Stomach (tissue), 8 donors: ENCODE measurements at regions not wholly inside any gene's neighbourhood (a gene's known extent, or its start where the extent isn't known, plus 50 kb on each side); places are given as distances from the start of the nearest gene placed in this dataset.

Source experiments
- DNase-seq, 2 donors: peaks; one replicate each; pipeline versions ENCODE4 v3.0.0 to v3.0.0-alpha.2; 2013 to 2019
- H3K27ac ChIP-seq, 5 donors: fragments of 200-600 bp in 4 of 5; sonication (generic) in 4 of 5; one replicate each; pipeline ENCODE4 v1.5.1; 2013 to 2019; ENCODE audit warnings: mild to moderate bottlenecking in 1 of 5, moderate library complexity in 1 of 5
- H3K27me3 ChIP-seq, 3 donors: fragments of 200-600 bp; sonication (generic); one replicate each; pipeline ENCODE4 v1.5.1; 2017 to 2019; ENCODE audit warnings: mixed run types in 1 of 3
- H3K36me3 ChIP-seq, 4 donors: fragments of 200-600 bp; sonication (generic); 1 replicate in 3 of 4; 2 replicates in 1 of 4; pipeline ENCODE4 v1.5.1; 2016 to 2019
- H3K4me1 ChIP-seq, 4 donors: fragments of 200-600 bp; sonication (generic); one replicate each; pipeline ENCODE4 v1.5.1; 2016 to 2019
- H3K4me3 ChIP-seq, 4 donors: fragments of 200-600 bp; sonication (generic) in 3 of 4; one replicate each; pipeline ENCODE4 v1.5.1; 2016 to 2019; ENCODE audit warnings: mild to moderate bottlenecking in 1 of 4
- H3K9me3 ChIP-seq, 4 donors: fragments of 200-600 bp; sonication (generic); one replicate each; pipeline ENCODE4 v1.5.1; 2016 to 2019
- CTCF ChIP-seq, 7 experiments: fragments of 450-650 bp in 4 of 7; fragments of 200-600 bp in 3 of 7; sonication (generic) in 3 of 7; IDR thresholded peaks; one replicate each; pipeline ENCODE4 v1.5.1; 2016 to 2019; ENCODE audit warnings: antibody characterized with exemption in 7 of 7, control low read depth in 2 of 7, mild to moderate bottlenecking in 1 of 7
- EP300 ChIP-seq: sonication (generic); formaldehyde crosslinking; IDR thresholded peaks from one replicate; pipeline ENCODE4 v1.6.1; 2017; ENCODE audit warnings: antibody characterized with exemption
- POLR2A ChIP-seq, 4 donors: fragments of 450-650 bp; IDR thresholded peaks; one replicate each; pipeline ENCODE4 v1.6.1; 2016; ENCODE audit warnings: antibody characterized with exemption in 4 of 4, control low read depth in 2 of 4, mild to moderate bottlenecking in 1 of 4, moderate library complexity in 1 of 4
- POLR2AphosphoS5 ChIP-seq, 3 donors: sonication (generic); formaldehyde crosslinking; IDR thresholded peaks; one replicate each; pipeline ENCODE4 v1.6.1; 2016; ENCODE audit warnings: antibody characterized with exemption in 3 of 3
- WGBS, 5 donors: extraction: QIAGEN DNeasy Blood & Tissue Kit in 3 of 5; methylation state at CpG; one replicate each; pipeline versions ENCODE4 v1.1.5 to v1.1.7; 2013 to 2018; 5-methylcytosine and 5-hydroxymethylcytosine counted together
- intact Hi-C: fragments of 100-400 bp; cut with DNase I; formaldehyde crosslinking; loops from one replicate; pipeline ENCODE4 v1.15.1; 2023; ENCODE audit warnings: low total_unique reads
- donor health status: healthy with polysubstance abuse.
- donor health status: Bipolar disorder and iron deficiency.
- donor health status: healthy.

GRCh38 chr15:57767481-57767880 lies 61.0 kb downstream of the POLR2M start:
- Histone ChIP-seq H3K27me3 (no peaks in the 10 kb centered on the region), H3K36me3 (no peaks in the 10 kb centered on the region), H3K4me3 (no peak overlapping the region), H3K9me3 (no peaks in the 10 kb centered on the region), H3K4me1 (no peaks in the 10 kb centered on the region), H3K27ac (no peak overlapping the region)
- intact Hi-C loops: no loop called here
- no peak for DNase-seq
- 64 to 91% (median 83%) methylated on average over 2 of the region's 2 CpGs for WGBS, 5 donors
- TF ChIP-seq POLR2AphosphoS5 (IDR thresholded peaks at IDR 0.05) (no peak), POLR2A (IDR thresholded peaks at IDR 0.05) (no peak), CTCF (IDR thresholded peaks at IDR 0.05) (no peak), EP300 (no peak)

GRCh38 chr15:57769266-57769665 lies 62.8 kb downstream of the POLR2M start:
- no peak overlapping the region for H3K27ac ChIP-seq
- DNase-seq: peak in 1 of 2 donors; percentile 77
- no peaks in the 10 kb centered on the region for H3K9me3 ChIP-seq
- WGBS, 5 donors: 70 to 82% (median 81%) methylated on average over 12 of the region's 12 CpGs
- intact Hi-C loops: no loop called here
- H3K4me3 ChIP-seq: no peak overlapping the region
- H3K27me3 ChIP-seq: no peaks in the 10 kb centered on the region
- H3K36me3 ChIP-seq: no peaks in the 10 kb centered on the region
- TF ChIP-seq POLR2A (IDR thresholded peaks at IDR 0.05) (no peak), EP300 (no peak), CTCF (IDR thresholded peaks at IDR 0.05) (no peak), POLR2AphosphoS5 (IDR thresholded peaks at IDR 0.05) (no peak)
- no peaks in the 10 kb centered on the region for H3K4me1 ChIP-seq

GRCh38 chr15:57770495-57770894 lies 64.0 kb downstream of the POLR2M start:
- Histone ChIP-seq H3K4me3 (no peak overlapping the region), H3K36me3 (no peaks in the 10 kb centered on the region), H3K9me3 (no peaks in the 10 kb centered on the region), H3K27me3 (no peaks in the 10 kb centered on the region), H3K4me1 (no peaks in the 10 kb centered on the region), H3K27ac (no peak overlapping the region)
- no peak for DNase-seq
- TF ChIP-seq POLR2AphosphoS5 (IDR thresholded peaks at IDR 0.05) (no peak), EP300 (no peak), CTCF (IDR thresholded peaks at IDR 0.05) (no peak), POLR2A (IDR thresholded peaks at IDR 0.05) (no peak)
- intact Hi-C loops: no loop called here
- 49 to 74% (median 55%) methylated on average over 3 of the region's 3 CpGs for WGBS, 5 donors

GRCh38 chr15:57772223-57772957 lies 65.9 kb downstream of the POLR2M start:
- WGBS, 5 donors: 77 to 85% (median 79%) methylated on average over 7 of the region's 7 CpGs
- no peak for TF ChIP-seq POLR2AphosphoS5 (IDR thresholded peaks at IDR 0.05)
- no peak for TF ChIP-seq EP300
- no peak for TF ChIP-seq POLR2A (IDR thresholded peaks at IDR 0.05)
- no peak for TF ChIP-seq CTCF (IDR thresholded peaks at IDR 0.05)
- Histone ChIP-seq H3K9me3 (no peaks in the 10 kb centered on the region), H3K27ac (no peak overlapping the region), H3K36me3 (no peaks in the 10 kb centered on the region), H3K4me1 (no peaks in the 10 kb centered on the region), H3K4me3 (no peak overlapping the region), H3K27me3 (no peaks in the 10 kb centered on the region)
- no peak for DNase-seq
- intact Hi-C loops: no loop called here
